ENCODE measurements at regions not wholly inside any gene's neighbourhood (a gene's known extent, or its start where the extent isn't known, plus 50 kb on each side); places are given as distances from the start of the nearest gene placed in this dataset.
"Not testable (repeated sequence)": the region's sequence is repeated elsewhere in the genome, so short reads cannot be mapped to it uniquely, and the experiment has no call there.

GRCh38 chr3:177361081-177361938 is 164.0 kb upstream of the TBL1XR1 start:
- H3K4me1 ChIP-seq = peaks cover 11 to 66% (median 57%) of the 10 kb centered on the region in 12 donors
- ATAC-seq (no peak), DNase-seq (peak in 2 of 5 donors; percentile 23 to 35)
- no peaks in the 10 kb centered on the region for H3K36me3 ChIP-seq
- H3K27me3 ChIP-seq = no peaks in the 10 kb centered on the region
- H3K9me3 ChIP-seq = no peaks in the 10 kb centered on the region
- intact Hi-C loops (cut with DNase I) = loop anchor here in 9 of 10 donors (2.0 to 10.0 kb wide), 26 partner anchors 116 to 1026 kb away; no protein-coding TSS in a partner anchor
- H3K4me3 ChIP-seq = peak overlapping the region in 2 of 12 donors; percentile 41 to 50
- H3K27ac ChIP-seq = peak overlapping the region; percentile 66 to 95 (median 91)
- WGBS, 4 donors = 68 to 80% (median 77%) methylated on average over 13 of the region's 13 CpGs
- TF ChIP-seq POLR2A (IDR thresholded peaks at IDR 0.05) (no peak), CTCF (IDR thresholded peaks at IDR 0.05) (no peak)

- WGBS, 4 donors = 48 to 66% (median 59%) methylated on average over 2 of the region's 2 CpGs
- H3K9me3 ChIP-seq = no peaks in the 10 kb centered on the region
- ATAC-seq (no peak), DNase-seq (no peak)
- TF ChIP-seq CTCF (IDR thresholded peaks at IDR 0.05) (no peak), POLR2A (IDR thresholded peaks at IDR 0.05) (no peak)
- no peaks in the 10 kb centered on the region for H3K36me3 ChIP-seq
- H3K27ac ChIP-seq = peak overlapping the region in 4 of 12 donors; percentile 27 to 95 (median 90)
- peaks cover 3 to 53% (median 44%) of the 10 kb centered on the region in 12 donors for H3K4me1 ChIP-seq
- intact Hi-C loops (cut with DNase I) = loop anchor here in 9 of 10 donors (5.0 to 10.0 kb wide), 23 partner anchors 115 to 1025 kb away; no protein-coding TSS in a partner anchor
- no peak overlapping the region for H3K4me3 ChIP-seq
- no peaks in the 10 kb centered on the region for H3K27me3 ChIP-seq
Measured at GRCh38 chr3:177362626-177363025, 165.3 kb upstream of the TBL1XR1 start.

- 96 to 99% (median 98%) methylated on average over 4 of the region's 4 CpGs for WGBS, 4 donors
- Histone ChIP-seq H3K36me3 (no peaks in the 10 kb centered on the region), H3K4me3 (no peak overlapping the region), H3K4me1 (peaks cover 0 to 37% (median 28%) of the 10 kb centered on the region in 12 donors), H3K27me3 (no peaks in the 10 kb centered on the region), H3K9me3 (no peaks in the 10 kb centered on the region), H3K27ac (no peak overlapping the region)
- DNase-seq (no peak), ATAC-seq (no peak)
- intact Hi-C loops (cut with DNase I) = loop anchor here in 9 of 10 donors (5.0 to 10.0 kb wide), 23 partner anchors 113 to 1023 kb away; no protein-coding TSS in a partner anchor
- no peak for TF ChIP-seq POLR2A (IDR thresholded peaks at IDR 0.05)
- TF ChIP-seq CTCF (IDR thresholded peaks at IDR 0.05) = no peak
Measured at GRCh38 chr3:177364236-177364635, 167.0 kb upstream of the TBL1XR1 start.

GRCh38 chr3:177365294-177365693 is 168.0 kb upstream of the TBL1XR1 start:
- H3K27me3 ChIP-seq, ATAC-seq, H3K36me3 ChIP-seq, DNase-seq, H3K27ac ChIP-seq, H3K4me3 ChIP-seq, H3K9me3 ChIP-seq: not testable (repeated sequence)
- intact Hi-C loops (cut with DNase I) = loop anchor here in 9 of 10 donors (10.0 kb wide), 13 partner anchors 120 to 1020 kb away; no protein-coding TSS in a partner anchor
- peaks cover 0 to 28% (median 23%) of the 10 kb centered on the region in 12 donors for H3K4me1 ChIP-seq
- 90 to 95% (median 93%) methylated on average over 3 of the region's 3 CpGs for WGBS, 4 donors

All from heart left ventricle (tissue), 16 donors.